Heart right ventricle (tissue), 16 donors: ENCODE measurements at regions not wholly inside any gene's neighbourhood (a gene's known extent, or its start where the extent isn't known, plus 50 kb on each side); places are given as distances from the start of the nearest gene placed in this dataset.

ENCODE experiments used
- ATAC-seq, 8 donors: fragments of 200-7000 bp; cut with Tn5 transposase; one replicate each; pipeline ENCODE4 v1.9.1; 2020; ENCODE audit warnings: mild to moderate bottlenecking in 8 of 8, moderate library complexity in 8 of 8, moderate number of reproducible peaks in 1 of 8
- DNase-seq, 2 donors: peaks; one replicate each; pipeline ENCODE4 v3.0.0-alpha.2; 2020
- H3K27ac ChIP-seq, 10 donors: fragments of 200-600 bp; sonication (generic) in 2 of 10; one replicate each; pipeline versions ENCODE4 v1.5.0 to v1.8.0; 2020 to 2022; ENCODE audit warnings: mild to moderate bottlenecking in 3 of 10
- H3K27me3 ChIP-seq, 7 donors: fragments of 200-600 bp; one replicate each; pipeline ENCODE4 v1.8.0; 2021 to 2022; ENCODE audit warnings: mild to moderate bottlenecking in 2 of 7
- H3K36me3 ChIP-seq, 9 donors: fragments of 200-600 bp; sonication (generic) in 1 of 9; one replicate each; pipeline versions ENCODE4 v1.5.0 to v1.8.0; 2020 to 2022; ENCODE audit warnings: mild to moderate bottlenecking in 2 of 9
- H3K4me1 ChIP-seq, 9 donors: fragments of 200-600 bp; sonication (generic) in 1 of 9; one replicate each; pipeline versions ENCODE4 v1.5.0 to v1.8.0; 2020 to 2022; ENCODE audit warnings: mild to moderate bottlenecking in 4 of 9
- H3K4me3 ChIP-seq, 10 donors: fragments of 200-600 bp; sonication (generic) in 2 of 10; one replicate each; pipeline versions ENCODE4 v1.5.0 to v1.8.0; 2020 to 2022; ENCODE audit warnings: mild to moderate bottlenecking in 7 of 10, moderate library complexity in 2 of 10
- H3K9me3 ChIP-seq, 11 donors: fragments of 200-600 bp in 10 of 11; sonication (generic) in 2 of 11; one replicate each; pipeline versions ENCODE4 v1.5.0 to v1.8.0; 2013 to 2022; ENCODE audit warnings: mild to moderate bottlenecking in 2 of 11, control low read depth in 1 of 11, moderate library complexity in 1 of 11
- WGBS, 2 donors: extraction: QIAGEN DNeasy Blood & Tissue Kit; methylation state at CpG; one replicate each; pipeline ENCODE4 v1.1.7; 2013; ENCODE audit warnings: inconsistent platforms in 1 of 2; 5-methylcytosine and 5-hydroxymethylcytosine counted together
- intact Hi-C, 10 donors: fragments of 100-400 bp; cut with DNase I; formaldehyde crosslinking; loops; one replicate each; pipeline versions ENCODE4 v1.11.1 to v1.14.2; 2022
- TF ChIP-seq, protein P1 (sequence below), 9 donors: fragments of 200-600 bp; sonication (generic) in 2 of 9; IDR thresholded peaks; one replicate each; pipeline versions ENCODE4 v1.5.0 to v1.8.0; 2021 to 2022; ENCODE audit warnings: antibody characterized with exemption in 9 of 9, mild to moderate bottlenecking in 5 of 9, moderate library complexity in 1 of 9
- donor health status: Arrhythmogenic right ventricular cardiomyopathy.
- donor health status: ischemic (EF 13 %, LVEDD 7.1; RV severe dilation, severe dysfunction).
- donor health status: healthy with polysubstance abuse.
- donor health status: DM: no; HTN: yes; CAD: no.
- donor health status: DM: no; HTN: no; CAD: no.
- donor health status: ischemic (EF 25% LVEDD 6.9; RV normal size, moderate dysfunction).
- donor health status: ischemic (EF 25% LVEDD 5.7; RV mildly dilated, moderate dysfunction).
- donor health status: healthy.
- donor health status: DM: yes; HTN: yes; CAD: no.
- donor health status: Ischemic cardiomyopathy.
- donor health status: ischemic (EF 35%, LVEDD 5.7; RV mildly dilated, moderate dysfunction).
- donor health status: nonischemic (EF 11% LVEDD 7.7; RV severe dilation, severe dysfunction).
- donor health status: DM: yes; HTN: yes; CAD: no.
- donor health status: PGD.
- donor health status: ischemic (EF 29% LVEDD 5.4; RV normal size, mild dysfunction).
- donor health status: nonischemic (EF 23%, LVEDD 6.1; RV moderate dilation, normal function).

DNA sequence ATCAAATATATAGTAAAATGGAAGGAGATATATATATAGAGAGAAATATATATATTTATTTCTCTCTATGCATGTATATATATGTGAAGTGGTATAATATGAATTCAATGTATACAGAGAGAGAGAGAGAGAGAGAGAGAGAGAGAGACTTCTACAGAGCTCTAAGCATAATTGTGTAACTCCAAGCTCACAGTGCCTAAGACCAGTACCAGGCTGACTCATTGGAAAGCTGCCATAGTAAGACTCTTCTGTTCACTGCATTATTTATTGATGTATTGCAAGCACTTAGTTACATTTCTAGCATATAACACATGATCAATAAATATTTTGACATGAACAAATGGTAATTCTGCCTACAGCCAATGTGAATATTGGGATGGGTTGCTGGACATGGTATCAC lies 1734.7 kb downstream of the SLITRK1 start:
- intact Hi-C loops, result no loop called here

DNA sequence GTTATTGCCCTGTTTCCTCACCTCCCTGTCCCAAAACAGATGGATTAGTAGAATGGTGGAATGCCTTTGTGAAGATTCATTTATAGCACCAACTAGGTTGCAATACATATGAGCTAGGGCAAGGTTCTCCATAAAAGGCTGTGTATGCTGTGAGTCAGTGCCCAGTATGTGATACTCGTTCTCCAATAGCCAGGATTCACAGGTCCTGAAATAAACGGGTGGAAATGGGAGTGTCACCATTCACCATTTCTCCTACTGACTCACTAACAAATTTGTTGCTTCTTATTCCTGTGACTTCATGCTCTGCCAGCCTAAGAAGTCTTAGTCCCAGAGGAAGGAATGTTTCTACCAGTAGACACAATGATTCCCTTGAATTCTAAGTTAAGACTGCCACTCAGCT lies 1745.4 kb downstream of the SLITRK1 start:
- intact Hi-C loops, result no loop called here
- WGBS, 2 donors, result 79 to 81% methylated on average over 2 of the region's 2 CpGs
- ATAC-seq (no peak), DNase-seq (no peak)
- TF ChIP-seq, protein P1, sequence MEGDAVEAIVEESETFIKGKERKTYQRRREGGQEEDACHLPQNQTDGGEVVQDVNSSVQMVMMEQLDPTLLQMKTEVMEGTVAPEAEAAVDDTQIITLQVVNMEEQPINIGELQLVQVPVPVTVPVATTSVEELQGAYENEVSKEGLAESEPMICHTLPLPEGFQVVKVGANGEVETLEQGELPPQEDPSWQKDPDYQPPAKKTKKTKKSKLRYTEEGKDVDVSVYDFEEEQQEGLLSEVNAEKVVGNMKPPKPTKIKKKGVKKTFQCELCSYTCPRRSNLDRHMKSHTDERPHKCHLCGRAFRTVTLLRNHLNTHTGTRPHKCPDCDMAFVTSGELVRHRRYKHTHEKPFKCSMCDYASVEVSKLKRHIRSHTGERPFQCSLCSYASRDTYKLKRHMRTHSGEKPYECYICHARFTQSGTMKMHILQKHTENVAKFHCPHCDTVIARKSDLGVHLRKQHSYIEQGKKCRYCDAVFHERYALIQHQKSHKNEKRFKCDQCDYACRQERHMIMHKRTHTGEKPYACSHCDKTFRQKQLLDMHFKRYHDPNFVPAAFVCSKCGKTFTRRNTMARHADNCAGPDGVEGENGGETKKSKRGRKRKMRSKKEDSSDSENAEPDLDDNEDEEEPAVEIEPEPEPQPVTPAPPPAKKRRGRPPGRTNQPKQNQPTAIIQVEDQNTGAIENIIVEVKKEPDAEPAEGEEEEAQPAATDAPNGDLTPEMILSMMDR (IDR thresholded peaks at IDR 0.05), result no peak
- H3K36me3 ChIP-seq, result no peaks in the 10 kb centered on the region
- no peak overlapping the region for H3K4me3 ChIP-seq
- no peak overlapping the region for H3K27ac ChIP-seq
- H3K27me3 ChIP-seq, result no peaks in the 10 kb centered on the region
- H3K4me1 ChIP-seq, result no peaks in the 10 kb centered on the region
- peaks cover 0 to 34% (median 0%) of the 10 kb centered on the region in 11 donors for H3K9me3 ChIP-seq

More for the DNA sequence above, 1734.7 kb downstream of the SLITRK1 start:
- H3K4me3 ChIP-seq, result no peak overlapping the region
- DNase-seq (no peak), ATAC-seq (no peak)
- peaks cover 0 to 7% (median 0%) of the 10 kb centered on the region in 11 donors for H3K9me3 ChIP-seq
- no peak overlapping the region for H3K27ac ChIP-seq
- no peaks in the 10 kb centered on the region for H3K27me3 ChIP-seq
- no peaks in the 10 kb centered on the region for H3K4me1 ChIP-seq
- H3K36me3 ChIP-seq, result no peaks in the 10 kb centered on the region
- TF ChIP-seq, protein P1 (IDR thresholded peaks at IDR 0.05), result no peak

GRCh38 chr13:82129281-82129680 lies 1753.0 kb downstream of the SLITRK1 start:
- Histone ChIP-seq H3K4me3 (no peak overlapping the region), H3K36me3 (no peaks in the 10 kb centered on the region), H3K9me3 (peaks cover 0 to 18% (median 0%) of the 10 kb centered on the region in 11 donors), H3K27me3 (no peaks in the 10 kb centered on the region), H3K27ac (no peak overlapping the region), H3K4me1 (no peaks in the 10 kb centered on the region)
- DNase-seq (no peak), ATAC-seq (no peak)
- TF ChIP-seq, protein P1 (IDR thresholded peaks at IDR 0.05), result no peak
- intact Hi-C loops, result no loop called here
- WGBS, 2 donors, result 33% methylated on average over 1 of the region's 1 CpG

DNA sequence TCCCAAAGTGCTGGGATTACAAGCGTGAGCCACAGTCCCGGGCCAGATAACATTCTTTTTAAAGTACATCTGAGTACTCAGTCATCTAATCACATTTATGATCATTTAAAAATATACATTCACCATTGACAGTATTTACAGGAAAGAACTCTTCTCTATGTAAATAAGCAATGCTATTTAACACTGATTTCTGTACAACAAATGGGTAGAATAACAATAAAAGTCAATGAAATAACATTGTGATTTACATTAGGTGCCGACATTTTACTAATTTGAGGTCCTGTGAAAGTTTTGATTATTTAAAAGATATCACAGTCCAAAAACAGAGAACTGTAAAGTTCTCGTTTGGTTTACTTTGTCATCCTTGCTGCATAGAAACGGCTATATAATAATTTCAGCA lies 1763.7 kb downstream of the SLITRK1 start:
- DNase-seq (no peak), ATAC-seq (no peak)
- Histone ChIP-seq H3K27me3 (no peaks in the 10 kb centered on the region), H3K9me3 (peaks cover 0 to 20% (median 0%) of the 10 kb centered on the region in 11 donors), H3K4me3 (no peak overlapping the region), H3K4me1 (no peaks in the 10 kb centered on the region), H3K27ac (no peak overlapping the region), H3K36me3 (no peaks in the 10 kb centered on the region)
- TF ChIP-seq, protein P1 (IDR thresholded peaks at IDR 0.05), result no peak
- WGBS, 2 donors, result 86 to 87% methylated on average over 5 of the region's 5 CpGs
- intact Hi-C loops, result no loop called here
